ENCODE measurements at regions not wholly inside any gene's neighbourhood (a gene's known extent, or its start where the extent isn't known, plus 50 kb on each side); places are given as distances from the start of the nearest gene placed in this dataset.

- Histone ChIP-seq H3K4me1 (ENCODE audit: control insufficient read depth, extremely low read depth, insufficient read depth, low read length) (no peaks in the 10 kb centered on the region), H2AFZ (ENCODE audit: control insufficient read depth, low read length) (no peak overlapping the region), H3K4me3 (ENCODE audit: control insufficient read depth in 2 of 3, extremely low read depth in 1 of 3, insufficient read depth in 2 of 3, low read depth in 1 of 3, low read length in 3 of 3) (no peak overlapping the region), H3K79me2 (ENCODE audit: control insufficient read depth, insufficient read depth, low read length) (no peaks in the 10 kb centered on the region), H3K9me1 (ENCODE audit: control insufficient read depth, extremely low read depth, insufficient read depth, low read length) (no peaks in the 10 kb centered on the region), H3K9ac (ENCODE audit: control insufficient read depth, extremely low read depth, insufficient read depth, low read length) (no peak overlapping the region), H3K27ac (ENCODE audit: control insufficient read depth, insufficient read depth, low read length) (no peak overlapping the region), H3K4me2 (ENCODE audit: control insufficient read depth, extremely low read depth, insufficient read depth, low read depth, low read length) (no peak overlapping the region), H3K9me3 (ENCODE audit: control insufficient read depth, low read depth, low read length) (peaks cover 8% of the 10 kb centered on the region), H3K36me3 (ENCODE audit: control insufficient read depth in 2 of 2, extremely low read depth in 1 of 2, insufficient read depth in 2 of 2, low read length in 2 of 2) (no peaks in the 10 kb centered on the region), H3K27me3 (ENCODE audit: control insufficient read depth, extremely low read depth, insufficient read depth, low read length) (no peaks in the 10 kb centered on the region), H4K20me1 (ENCODE audit: control insufficient read depth, extremely low read depth, insufficient read depth, low read length) (no peaks in the 10 kb centered on the region)
- dilution Hi-C loops (cut with MboI; ENCODE audit: extremely low pct_ligation_motif_present, low sequenced_read_pairs), result no loop called here
- no peak for FAIRE-seq
- TF ChIP-seq EZH2 (IDR thresholded peaks at IDR 0.05; ENCODE audit: low read length) (no peak), CTCF (optimal IDR thresholded peaks at IDR 0.05 in 1 of 3, IDR thresholded peaks at IDR 0.05 in 1 of 3, conservative IDR thresholded peaks at IDR 0.05 in 1 of 3; ENCODE audit: extremely low read depth in 1 of 3, insufficient read depth in 2 of 3, low read length in 3 of 3) (no peak)
- DNase-seq (ENCODE audit: low read depth, low spot score), result no peak
These were observed 265.9 kb upstream of the SALL3 start for GRCh38 chr18:78713726-78714125.

GRCh38 chr18:78716022-78716421 lies 263.6 kb upstream of the SALL3 start:
- DNase-seq (ENCODE audit: low read depth, low spot score) (no peak), FAIRE-seq (no peak)
- H3K9me3 ChIP-seq (ENCODE audit: control insufficient read depth, low read depth, low read length), result peaks cover 14% of the 10 kb centered on the region
- no peaks in the 10 kb centered on the region for H3K27me3 ChIP-seq (ENCODE audit: control insufficient read depth, extremely low read depth, insufficient read depth, low read length)
- no peak overlapping the region for H3K9ac ChIP-seq (ENCODE audit: control insufficient read depth, extremely low read depth, insufficient read depth, low read length)
- H2AFZ ChIP-seq (ENCODE audit: control insufficient read depth, low read length), result no peak overlapping the region
- no peaks in the 10 kb centered on the region for H3K4me1 ChIP-seq (ENCODE audit: control insufficient read depth, extremely low read depth, insufficient read depth, low read length)
- no peak overlapping the region for H3K27ac ChIP-seq (ENCODE audit: control insufficient read depth, insufficient read depth, low read length)
- H3K4me3 ChIP-seq (ENCODE audit: control insufficient read depth in 2 of 3, extremely low read depth in 1 of 3, insufficient read depth in 2 of 3, low read depth in 1 of 3, low read length in 3 of 3), result no peak overlapping the region
- H3K79me2 ChIP-seq (ENCODE audit: control insufficient read depth, insufficient read depth, low read length), result no peaks in the 10 kb centered on the region
- no peaks in the 10 kb centered on the region for H4K20me1 ChIP-seq (ENCODE audit: control insufficient read depth, extremely low read depth, insufficient read depth, low read length)
- H3K36me3 ChIP-seq (ENCODE audit: control insufficient read depth in 2 of 2, extremely low read depth in 1 of 2, insufficient read depth in 2 of 2, low read length in 2 of 2), result no peaks in the 10 kb centered on the region
- no peak overlapping the region for H3K4me2 ChIP-seq (ENCODE audit: control insufficient read depth, extremely low read depth, insufficient read depth, low read depth, low read length)
- no peak for TF ChIP-seq EZH2 (IDR thresholded peaks at IDR 0.05; ENCODE audit: low read length)
- TF ChIP-seq CTCF (optimal IDR thresholded peaks at IDR 0.05 in 1 of 3, IDR thresholded peaks at IDR 0.05 in 1 of 3, conservative IDR thresholded peaks at IDR 0.05 in 1 of 3; ENCODE audit: extremely low read depth in 1 of 3, insufficient read depth in 2 of 3, low read length in 3 of 3), result no peak
- H3K9me1 ChIP-seq (ENCODE audit: control insufficient read depth, extremely low read depth, insufficient read depth, low read length), result no peaks in the 10 kb centered on the region
- dilution Hi-C loops (cut with MboI; ENCODE audit: extremely low pct_ligation_motif_present, low sequenced_read_pairs), result no loop called here

Measured in keratinocyte (primary cell).